GM19035 (cell line): ENCODE measurements at regions not wholly inside any gene's neighbourhood (a gene's known extent, or its start where the extent isn't known, plus 50 kb on each side); places are given as distances from the start of the nearest gene placed in this dataset.
"Not testable (repeated sequence)": the region's sequence is repeated elsewhere in the genome, so short reads cannot be mapped to it uniquely, and the experiment has no call there.

Experiments
- ATAC-seq: cut with Tn5 transposase; IDR thresholded peaks from one replicate; pipeline ENCODE4 v1.9.1; 2021; ENCODE audit not compliant: unreplicated experiment

- not testable (repeated sequence) for ATAC-seq
Observed at GRCh38 chr16:29186306-29187220, 201.7 kb downstream of the LAT start.

GRCh38 chr16:29185872-29186271 lies 201.0 kb downstream of the LAT start:
- ATAC-seq, result not testable (repeated sequence)

- not testable (repeated sequence) for ATAC-seq
Observed at GRCh38 chr16:29184738-29185438, 200.0 kb downstream of the LAT start.

- ATAC-seq, result not testable (repeated sequence)
Observed at GRCh38 chr16:29182940-29183868, 198.4 kb downstream of the LAT start.

GRCh38 chr16:29182501-29182900 lies 197.6 kb downstream of the LAT start:
- no peak for ATAC-seq

GRCh38 chr16:29181921-29182411 lies 197.1 kb downstream of the LAT start:
- ATAC-seq, result not testable (repeated sequence)

- ATAC-seq, result not testable (repeated sequence)
Observed at GRCh38 chr16:29181254-29181780, 196.5 kb downstream of the LAT start.

- ATAC-seq, result not testable (repeated sequence)
Observed at GRCh38 chr16:29180206-29180600, 195.4 kb downstream of the LAT start.

- ATAC-seq, result not testable (repeated sequence)
Observed at GRCh38 chr16:29179401-29180205, 194.8 kb downstream of the LAT start.

- ATAC-seq, result not testable (repeated sequence)
Observed at GRCh38 chr16:29177888-29178726, 193.3 kb downstream of the LAT start.

GRCh38 chr16:29177203-29177887 lies 192.5 kb downstream of the LAT start:
- not testable (repeated sequence) for ATAC-seq

- not testable (repeated sequence) for ATAC-seq
Observed at GRCh38 chr16:29176822-29177202, 192.0 kb downstream of the LAT start.

GRCh38 chr16:29176154-29176470 lies 191.3 kb downstream of the LAT start:
- not testable (repeated sequence) for ATAC-seq

- not testable (repeated sequence) for ATAC-seq
Observed at GRCh38 chr16:29175411-29176153, 190.7 kb downstream of the LAT start.

- ATAC-seq, result not testable (repeated sequence)
Observed at GRCh38 chr16:29173371-29174305, 188.8 kb downstream of the LAT start.

GRCh38 chr16:29172098-29172724 lies 187.4 kb downstream of the LAT start:
- ATAC-seq, result not testable (repeated sequence)
